Endothelial cell of umbilical vein (primary cell): ENCODE measurements at regions not wholly inside any gene's neighbourhood (a gene's known extent, or its start where the extent isn't known, plus 50 kb on each side); places are given as distances from the start of the nearest gene placed in this dataset.

Source experiments
- BruUV-seq: library from RNA; stranded (reverse); fragments of 400-500 nt; replicated peaks from 2 replicates; lab custom pipeline; 2021; lab: Mats Ljungman, UMichigan
- CTCF ChIA-PET: fragments of 300-600, 350-600 bp; sonication (Branson Sonifier 250); formaldehyde crosslinking; loops from one replicate; lab custom pipeline; 2021; ENCODE audit warnings: antibody characterized with exemption, inconsistent platforms; lab: Charles Lee
- POLR2A ChIA-PET: fragments of 300-600, 350-600 bp; sonication (Branson Sonifier 250); formaldehyde crosslinking; loops from one replicate; lab custom pipeline; 2021; ENCODE audit warnings: antibody characterized with exemption, inconsistent platforms; lab: Charles Lee
- DNase-seq: peaks from one replicate; pipeline ENCODE4 v3.0.0-alpha.2; 2011; ENCODE audit warnings: low read depth, low spot score
- FAIRE-seq: peaks from 2 replicates; lab custom pipeline; 2011; peaks lifted over from hg19 to GRCh38; lab: Jason Lieb, UNC
- H2AFZ ChIP-seq: 2 replicates; pipeline ENCODE4 v1.6.0; 2012; ENCODE audit warnings: low read depth, low read length, control low read depth, inconsistent platforms
- H3K27ac ChIP-seq: 2 replicates; pipeline ENCODE4 v1.5.1; 2011; ENCODE audit warnings: low read depth, mild to moderate bottlenecking, control low read depth, low read length, moderate library complexity; ENCODE audit not compliant: insufficient read depth
- H3K27me3 ChIP-seq, 2 experiments: 2 replicates each; pipeline versions ENCODE4 v1.6.0 to v1.6.1; 2011; ENCODE audit warnings: low read length in 2 of 2, mixed read lengths in 1 of 2; ENCODE audit not compliant: control insufficient read depth in 2 of 2, insufficient read depth in 2 of 2
- H3K36me3 ChIP-seq, 2 experiments: 2 replicates in 1 of 2; 3 replicates in 1 of 2; pipeline ENCODE4 v1.5.1; 2011; ENCODE audit warnings: low read length in 2 of 2, mild to moderate bottlenecking in 1 of 2, moderate library complexity in 1 of 2; ENCODE audit not compliant: control insufficient read depth in 2 of 2, insufficient read depth in 2 of 2; ENCODE audit errors: extremely low read depth in 1 of 2
- H3K4me1 ChIP-seq: 3 replicates; pipeline ENCODE4 v1.5.1; 2011; ENCODE audit warnings: mild to moderate bottlenecking, low read length; ENCODE audit not compliant: control insufficient read depth, insufficient read depth; ENCODE audit errors: extremely low read depth
- H3K4me2 ChIP-seq: 2 replicates; pipeline ENCODE4 v1.6.1; 2011; ENCODE audit warnings: low read length, control low read depth, mixed read lengths; ENCODE audit not compliant: insufficient read depth
- H3K4me3 ChIP-seq, 3 experiments: fragments of 200-600 bp in 1 of 3; sonication (generic), shearing (Covaris generic) in 1 of 3; replicated peaks in 1 of 3; 2 replicates each; pipeline ENCODE4 v1.5.1; 2011 to 2016; ENCODE audit warnings: control low read depth in 3 of 3, low read length in 3 of 3, mild to moderate bottlenecking in 2 of 3, inconsistent platforms in 1 of 3, low read depth in 1 of 3, moderate library complexity in 1 of 3; ENCODE audit not compliant: insufficient read depth in 1 of 3
- H3K79me2 ChIP-seq: 2 replicates; pipeline ENCODE4 v1.6.0; 2012; ENCODE audit warnings: low read length, inconsistent platforms; ENCODE audit not compliant: control insufficient read depth, insufficient read depth
- H3K9ac ChIP-seq: replicated peaks from 2 replicates; pipeline ENCODE3; 2011; ENCODE audit warnings: low read length, control low read depth; ENCODE audit not compliant: insufficient read depth; ENCODE audit errors: extremely low read depth
- H3K9me1 ChIP-seq: replicated peaks from 3 replicates; pipeline ENCODE4 v1.6.0; 2011; ENCODE audit warnings: mild to moderate bottlenecking, low read length; ENCODE audit not compliant: control insufficient read depth, insufficient read depth; ENCODE audit errors: extremely low read depth
- H3K9me3 ChIP-seq: replicated peaks from 2 replicates; pipeline ENCODE4 v1.5.1; 2012; ENCODE audit warnings: low read length, inconsistent platforms; ENCODE audit not compliant: control insufficient read depth, insufficient read depth
- H4K20me1 ChIP-seq: replicated peaks from 2 replicates; pipeline ENCODE3; 2011; ENCODE audit warnings: mild to moderate bottlenecking, low read length; ENCODE audit not compliant: control insufficient read depth, insufficient read depth; ENCODE audit errors: extremely low read depth
- EZH2 ChIP-seq: IDR thresholded peaks from 2 replicates; pipeline ENCODE4 v1.6.1; 2012; ENCODE audit warnings: borderline replicate concordance, low read depth, mild to moderate bottlenecking, moderate library complexity, low read length, inconsistent platforms; ENCODE audit not compliant: severe bottlenecking
- FOS ChIP-seq: IDR thresholded peaks from 2 replicates; pipeline ENCODE4 v1.6.1; 2011; ENCODE audit warnings: mild to moderate bottlenecking, low read length, moderate library complexity, borderline replicate concordance; ENCODE audit not compliant: insufficient read depth
- GATA2 ChIP-seq: IDR thresholded peaks from 2 replicates; pipeline ENCODE4 v1.7.0; 2011; ENCODE audit warnings: low read depth, mild to moderate bottlenecking, moderate library complexity, mixed read lengths, low read length; ENCODE audit not compliant: insufficient read length, insufficient read depth
- JUN ChIP-seq: IDR thresholded peaks from 2 replicates; pipeline ENCODE4 v1.6.1; 2011; ENCODE audit warnings: borderline replicate concordance, low read depth; ENCODE audit not compliant: insufficient read length, insufficient read depth
- MYC ChIP-seq: IDR thresholded peaks from one replicate; pipeline ENCODE4 v1.6.1; 2011; ENCODE audit warnings: mild to moderate bottlenecking, low read depth, low read length
- POLR2A ChIP-seq: IDR thresholded peaks from 2 replicates; pipeline ENCODE4 v1.6.1; 2012; ENCODE audit warnings: low read depth, mild to moderate bottlenecking, control low read depth, low read length
- POLR2AphosphoS5 ChIP-seq: IDR thresholded peaks from 2 replicates; pipeline ENCODE4 v1.6.1; 2012; ENCODE audit warnings: low read depth, mild to moderate bottlenecking, control low read depth, low read length, moderate library complexity; ENCODE audit not compliant: insufficient read depth
- dilution Hi-C: fragments of 300-500 bp; cut with MboI; formaldehyde crosslinking; loops from one replicate; pipeline ENCODE4 v1.15.0; 2019; ENCODE audit warnings: low sequenced_read_pairs; ENCODE audit not compliant: extremely low pct_ligation_motif_present
- intact Hi-C: fragments of 100-400 bp; cut with micrococcal nuclease; formaldehyde crosslinking; loops from one replicate; pipeline ENCODE4 v1.10.0; 2022
- TF ChIP-seq, protein P1 (sequence below): IDR thresholded peaks from 2 replicates; pipeline ENCODE4 v1.6.1; 2011; ENCODE audit not compliant: insufficient read depth, insufficient read length
- TF ChIP-seq, protein P2 (sequence below), 2 donors: IDR thresholded peaks; 1 replicate in 1 of 2; 2 replicates in 1 of 2; pipeline ENCODE4 v1.5.1; 2011; ENCODE audit warnings: low read length in 2 of 2, mild to moderate bottlenecking in 2 of 2, moderate library complexity in 2 of 2, control low read depth in 1 of 2, inconsistent platforms in 1 of 2, low read depth in 1 of 2; ENCODE audit not compliant: insufficient read depth in 1 of 2; ENCODE audit errors: extremely low read depth in 1 of 2

DNA sequence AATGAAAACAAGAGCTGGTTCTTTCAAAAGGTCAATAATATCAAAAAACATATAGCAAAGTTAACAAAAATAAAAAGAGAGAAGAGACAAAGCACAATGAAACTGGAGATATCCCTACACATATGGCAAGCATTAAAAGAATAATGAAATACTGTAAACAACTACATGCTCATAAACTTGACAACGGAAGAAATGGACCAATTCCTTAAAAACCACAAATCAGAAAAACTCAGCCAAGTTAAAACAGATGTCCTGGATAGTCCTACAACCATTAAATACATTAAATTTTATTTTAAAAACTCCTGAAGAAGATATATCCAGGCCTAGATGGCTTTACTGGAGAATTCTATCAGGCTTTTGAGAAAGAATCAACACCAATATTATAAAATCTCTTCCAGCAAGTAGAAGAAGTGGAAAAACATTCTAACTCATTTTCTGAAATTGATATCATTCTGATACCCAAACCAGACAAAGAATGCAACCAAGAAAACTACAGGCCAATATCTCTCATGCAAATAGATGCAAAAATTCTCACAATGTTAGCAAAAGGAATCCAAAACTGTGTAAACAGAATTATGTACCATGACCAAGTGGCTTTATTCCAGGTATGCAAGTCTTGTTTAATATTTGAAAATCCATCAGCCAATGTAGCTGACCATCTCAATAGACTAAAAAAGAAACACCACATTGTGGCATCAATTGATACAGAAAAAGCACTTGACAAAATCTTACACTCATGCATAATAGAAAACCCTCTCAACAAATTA, 56.1 kb upstream of the LRRC7 start:
- no peak overlapping the region for H3K9ac ChIP-seq
- intact Hi-C loops: no loop called here
- no peaks in the 10 kb centered on the region for H3K9me3 ChIP-seq
- no peak overlapping the region for H3K27ac ChIP-seq
- DNase-seq: no peak
- H3K4me2 ChIP-seq: no peak overlapping the region
- TF ChIP-seq EZH2 (no peak), POLR2AphosphoS5 (no peak), POLR2A (no peak), GATA2 (no peak), JUN (no peak), MYC (no peak), FOS (no peak)
- TF ChIP-seq, protein P1, sequence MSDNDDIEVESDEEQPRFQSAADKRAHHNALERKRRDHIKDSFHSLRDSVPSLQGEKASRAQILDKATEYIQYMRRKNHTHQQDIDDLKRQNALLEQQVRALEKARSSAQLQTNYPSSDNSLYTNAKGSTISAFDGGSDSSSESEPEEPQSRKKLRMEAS: no peak
- TF ChIP-seq, protein P2, sequence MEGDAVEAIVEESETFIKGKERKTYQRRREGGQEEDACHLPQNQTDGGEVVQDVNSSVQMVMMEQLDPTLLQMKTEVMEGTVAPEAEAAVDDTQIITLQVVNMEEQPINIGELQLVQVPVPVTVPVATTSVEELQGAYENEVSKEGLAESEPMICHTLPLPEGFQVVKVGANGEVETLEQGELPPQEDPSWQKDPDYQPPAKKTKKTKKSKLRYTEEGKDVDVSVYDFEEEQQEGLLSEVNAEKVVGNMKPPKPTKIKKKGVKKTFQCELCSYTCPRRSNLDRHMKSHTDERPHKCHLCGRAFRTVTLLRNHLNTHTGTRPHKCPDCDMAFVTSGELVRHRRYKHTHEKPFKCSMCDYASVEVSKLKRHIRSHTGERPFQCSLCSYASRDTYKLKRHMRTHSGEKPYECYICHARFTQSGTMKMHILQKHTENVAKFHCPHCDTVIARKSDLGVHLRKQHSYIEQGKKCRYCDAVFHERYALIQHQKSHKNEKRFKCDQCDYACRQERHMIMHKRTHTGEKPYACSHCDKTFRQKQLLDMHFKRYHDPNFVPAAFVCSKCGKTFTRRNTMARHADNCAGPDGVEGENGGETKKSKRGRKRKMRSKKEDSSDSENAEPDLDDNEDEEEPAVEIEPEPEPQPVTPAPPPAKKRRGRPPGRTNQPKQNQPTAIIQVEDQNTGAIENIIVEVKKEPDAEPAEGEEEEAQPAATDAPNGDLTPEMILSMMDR (IDR thresholded peaks at IDR 0.05; ENCODE audit: extremely low read depth in 1 of 2, insufficient read depth in 1 of 2, low read depth in 1 of 2, low read length in 2 of 2): no peak
- FAIRE-seq: no peak
- ChIA-PET CTCF (no interaction called here), POLR2A (no interaction called here)
- no peaks in the 10 kb centered on the region for H3K36me3 ChIP-seq
- no peaks in the 10 kb centered on the region for H4K20me1 ChIP-seq
- H3K27me3 ChIP-seq: no peaks in the 10 kb centered on the region
- H3K4me3 ChIP-seq: no peak overlapping the region
- BruUV-seq: no TSS peak
- no peaks in the 10 kb centered on the region for H3K9me1 ChIP-seq
- H2AFZ ChIP-seq: no peak overlapping the region
- no peaks in the 10 kb centered on the region for H3K4me1 ChIP-seq
- H3K79me2 ChIP-seq: no peaks in the 10 kb centered on the region
- dilution Hi-C loops: no loop called here
